OCI-LY1 (cell line): ENCODE measurements at regions not wholly inside any gene's neighbourhood (a gene's known extent, or its start where the extent isn't known, plus 50 kb on each side); places are given as distances from the start of the nearest gene placed in this dataset.

ENCODE experiments used
- EZH2 ChIP-seq: fragments of 200-600 bp; sonication (generic), shearing (Covaris generic); IDR thresholded peaks from 2 replicates; pipeline ENCODE4 v1.8.0; 2017; ENCODE audit warnings: borderline replicate concordance, mixed run types, mild to moderate bottlenecking, antibody characterized with exemption, low read length, moderate library complexity, mixed read lengths
- TF ChIP-seq, protein P1 (sequence below): fragments of 200-600 bp; sonication (generic), shearing (Covaris generic); IDR thresholded peaks from 2 replicates; pipeline ENCODE4 v1.5.1; 2017; ENCODE audit warnings: mild to moderate bottlenecking, antibody characterized with exemption, low read length, moderate library complexity, mixed read lengths

DNA sequence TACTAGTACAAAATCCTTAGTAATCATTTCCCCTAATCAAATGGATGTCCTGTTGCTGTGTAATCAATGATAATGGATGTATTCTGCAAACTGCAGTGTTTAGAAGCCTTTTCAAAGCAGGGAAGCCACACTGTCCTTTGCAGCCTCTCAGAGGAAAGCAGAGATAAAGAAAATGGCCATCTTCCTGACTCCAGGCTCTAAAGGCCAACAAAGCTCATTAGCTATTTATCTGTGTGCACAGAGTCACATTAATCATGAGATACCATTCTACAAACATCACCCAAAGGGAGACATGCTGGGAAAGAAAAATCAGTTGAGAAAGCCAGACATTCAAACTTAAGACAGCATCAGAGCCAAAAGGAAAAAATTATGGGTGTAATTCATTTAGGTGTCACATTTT is 165.0 kb downstream of the RAD51AP2 start:
- TF ChIP-seq, protein P1, sequence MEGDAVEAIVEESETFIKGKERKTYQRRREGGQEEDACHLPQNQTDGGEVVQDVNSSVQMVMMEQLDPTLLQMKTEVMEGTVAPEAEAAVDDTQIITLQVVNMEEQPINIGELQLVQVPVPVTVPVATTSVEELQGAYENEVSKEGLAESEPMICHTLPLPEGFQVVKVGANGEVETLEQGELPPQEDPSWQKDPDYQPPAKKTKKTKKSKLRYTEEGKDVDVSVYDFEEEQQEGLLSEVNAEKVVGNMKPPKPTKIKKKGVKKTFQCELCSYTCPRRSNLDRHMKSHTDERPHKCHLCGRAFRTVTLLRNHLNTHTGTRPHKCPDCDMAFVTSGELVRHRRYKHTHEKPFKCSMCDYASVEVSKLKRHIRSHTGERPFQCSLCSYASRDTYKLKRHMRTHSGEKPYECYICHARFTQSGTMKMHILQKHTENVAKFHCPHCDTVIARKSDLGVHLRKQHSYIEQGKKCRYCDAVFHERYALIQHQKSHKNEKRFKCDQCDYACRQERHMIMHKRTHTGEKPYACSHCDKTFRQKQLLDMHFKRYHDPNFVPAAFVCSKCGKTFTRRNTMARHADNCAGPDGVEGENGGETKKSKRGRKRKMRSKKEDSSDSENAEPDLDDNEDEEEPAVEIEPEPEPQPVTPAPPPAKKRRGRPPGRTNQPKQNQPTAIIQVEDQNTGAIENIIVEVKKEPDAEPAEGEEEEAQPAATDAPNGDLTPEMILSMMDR: no peak
- no peak for TF ChIP-seq EZH2
